ENCODE measurements at regions not wholly inside any gene's neighbourhood (a gene's known extent, or its start where the extent isn't known, plus 50 kb on each side); places are given as distances from the start of the nearest gene placed in this dataset.

DNA sequence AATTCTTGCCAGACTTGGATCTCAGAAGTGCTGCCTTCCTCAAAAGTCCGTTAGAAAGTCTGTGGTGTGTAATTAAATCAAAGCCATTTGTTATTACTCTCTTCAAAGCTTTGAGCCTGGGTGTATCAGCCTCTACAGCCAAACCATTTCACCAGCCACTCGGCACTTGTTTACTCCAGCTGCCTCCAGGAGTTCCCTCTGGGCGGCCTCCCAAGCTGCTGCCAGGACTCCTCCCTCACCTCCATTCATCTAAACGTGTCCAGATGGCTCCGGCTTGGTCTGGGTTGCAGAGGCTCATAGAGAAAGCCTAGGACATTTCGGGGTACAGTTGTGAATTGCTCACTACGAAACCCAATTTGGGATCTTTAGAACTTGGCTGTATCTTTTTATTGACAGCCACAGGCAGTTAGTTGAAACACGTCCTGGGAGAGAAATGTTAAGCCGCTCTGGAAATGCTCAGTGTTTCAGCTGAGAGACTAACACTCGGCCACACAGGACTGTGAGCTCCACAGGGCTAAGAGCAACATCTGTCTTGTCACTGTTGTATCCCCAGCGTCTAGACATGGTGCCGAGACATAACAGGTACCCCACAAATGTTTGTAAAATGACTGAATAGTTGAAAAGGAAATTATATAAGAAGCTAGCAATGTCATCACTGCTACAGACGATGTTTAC is 116.9 kb upstream of the NGF start:
- no peak overlapping the region for H3K27ac ChIP-seq
- peak; percentile 77 for ATAC-seq
- TF ChIP-seq POLR2AphosphoS5 (IDR thresholded peaks at IDR 0.05): peak; percentile 37
- TF ChIP-seq EP300 (IDR thresholded peaks at IDR 0.05): no peak
- TF ChIP-seq POLR2A (IDR thresholded peaks at IDR 0.05): no peak
- no peaks in the 10 kb centered on the region for H3K9me3 ChIP-seq
- H3K27me3 ChIP-seq: no peaks in the 10 kb centered on the region
- peaks cover 0 to 24% (median 0%) of the 10 kb centered on the region in 3 donors for H3K4me1 ChIP-seq
- H3K4me3 ChIP-seq: no peak overlapping the region
- WGBS, 2 donors (ENCODE audit: low coverage in 1 of 2): 22 to 29% methylated on average over 9 of the region's 13 CpGs
- H3K36me3 ChIP-seq: no peaks in the 10 kb centered on the region

DNA sequence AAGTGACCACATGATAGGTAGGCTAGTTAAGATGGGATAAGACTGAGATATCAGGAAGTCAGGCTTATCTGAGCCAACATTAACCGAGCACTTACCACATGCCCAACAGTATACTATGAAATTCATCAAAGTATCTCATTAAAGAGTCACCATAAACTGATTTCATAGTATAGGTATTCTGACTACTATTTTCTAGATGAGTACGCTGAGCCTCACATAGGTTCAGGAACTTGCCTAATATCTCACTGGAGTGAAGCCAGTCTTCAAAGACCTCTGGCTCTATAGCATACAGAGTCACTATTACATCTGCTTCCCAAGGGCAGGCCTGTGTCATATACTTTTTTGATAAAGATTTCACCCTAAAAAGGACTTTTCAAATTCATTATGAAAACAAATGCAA is 115.6 kb upstream of the NGF start:
- TF ChIP-seq, protein P1, sequence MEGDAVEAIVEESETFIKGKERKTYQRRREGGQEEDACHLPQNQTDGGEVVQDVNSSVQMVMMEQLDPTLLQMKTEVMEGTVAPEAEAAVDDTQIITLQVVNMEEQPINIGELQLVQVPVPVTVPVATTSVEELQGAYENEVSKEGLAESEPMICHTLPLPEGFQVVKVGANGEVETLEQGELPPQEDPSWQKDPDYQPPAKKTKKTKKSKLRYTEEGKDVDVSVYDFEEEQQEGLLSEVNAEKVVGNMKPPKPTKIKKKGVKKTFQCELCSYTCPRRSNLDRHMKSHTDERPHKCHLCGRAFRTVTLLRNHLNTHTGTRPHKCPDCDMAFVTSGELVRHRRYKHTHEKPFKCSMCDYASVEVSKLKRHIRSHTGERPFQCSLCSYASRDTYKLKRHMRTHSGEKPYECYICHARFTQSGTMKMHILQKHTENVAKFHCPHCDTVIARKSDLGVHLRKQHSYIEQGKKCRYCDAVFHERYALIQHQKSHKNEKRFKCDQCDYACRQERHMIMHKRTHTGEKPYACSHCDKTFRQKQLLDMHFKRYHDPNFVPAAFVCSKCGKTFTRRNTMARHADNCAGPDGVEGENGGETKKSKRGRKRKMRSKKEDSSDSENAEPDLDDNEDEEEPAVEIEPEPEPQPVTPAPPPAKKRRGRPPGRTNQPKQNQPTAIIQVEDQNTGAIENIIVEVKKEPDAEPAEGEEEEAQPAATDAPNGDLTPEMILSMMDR (IDR thresholded peaks at IDR 0.05): no peak
- TF ChIP-seq EP300 (IDR thresholded peaks at IDR 0.05) (no peak), POLR2AphosphoS5 (IDR thresholded peaks at IDR 0.05) (no peak), POLR2A (IDR thresholded peaks at IDR 0.05) (no peak)
- Histone ChIP-seq H3K9me3 (no peaks in the 10 kb centered on the region), H3K36me3 (no peaks in the 10 kb centered on the region), H3K27ac (no peak overlapping the region), H3K4me3 (no peak overlapping the region), H3K27me3 (no peaks in the 10 kb centered on the region), H3K4me1 (peaks cover 0 to 24% (median 0%) of the 10 kb centered on the region in 3 donors)
- WGBS, 2 donors (ENCODE audit: low coverage in 1 of 2): 97 to 100% methylated on average over 2 of the region's 2 CpGs
- ATAC-seq: no peak

DNA sequence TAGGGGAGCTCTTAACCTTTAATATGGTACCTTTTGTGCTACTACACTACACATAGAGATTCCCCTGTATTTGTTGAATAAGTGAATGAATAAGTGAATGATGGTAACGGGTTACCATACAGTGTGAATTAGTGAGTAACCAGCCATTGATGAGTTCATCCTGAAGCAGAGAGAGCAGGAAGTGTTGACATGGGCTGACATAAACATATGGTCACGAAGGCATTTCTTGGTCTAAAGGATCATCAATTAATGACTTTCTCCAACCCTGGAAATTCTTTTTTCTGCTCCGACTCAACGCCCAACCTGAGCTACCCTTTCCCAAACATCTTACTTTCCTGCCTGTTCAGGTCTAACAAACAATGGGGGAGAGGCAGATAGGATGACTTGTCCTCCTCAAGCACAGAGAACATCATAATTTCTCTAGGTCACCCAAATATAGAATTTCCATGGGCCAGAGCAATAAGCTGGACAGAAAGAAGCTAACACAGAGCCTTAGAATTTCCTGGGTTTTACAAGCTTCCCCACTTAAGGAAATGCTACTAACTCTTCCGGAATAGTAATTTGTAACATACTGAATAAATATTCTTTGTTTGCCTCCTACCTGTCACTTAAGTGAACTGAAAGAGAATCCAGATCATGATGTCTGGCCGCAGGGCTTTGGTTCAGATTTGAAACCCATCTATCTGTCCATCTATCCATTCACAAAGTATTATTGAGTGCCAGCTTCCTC is 114.7 kb upstream of the NGF start:
- Histone ChIP-seq H3K27ac (no peak overlapping the region), H3K9me3 (no peaks in the 10 kb centered on the region), H3K36me3 (no peaks in the 10 kb centered on the region), H3K4me3 (no peak overlapping the region), H3K27me3 (no peaks in the 10 kb centered on the region), H3K4me1 (peaks cover 0 to 24% (median 0%) of the 10 kb centered on the region in 3 donors)
- TF ChIP-seq, protein P1 (IDR thresholded peaks at IDR 0.05): no peak
- no peak for TF ChIP-seq POLR2AphosphoS5 (IDR thresholded peaks at IDR 0.05)
- TF ChIP-seq EP300 (IDR thresholded peaks at IDR 0.05): no peak
- no peak for TF ChIP-seq POLR2A (IDR thresholded peaks at IDR 0.05)
- 94 to 96% methylated on average over 6 of the region's 6 CpGs for WGBS, 2 donors (ENCODE audit: low coverage in 1 of 2)
- no peak for ATAC-seq

DNA sequence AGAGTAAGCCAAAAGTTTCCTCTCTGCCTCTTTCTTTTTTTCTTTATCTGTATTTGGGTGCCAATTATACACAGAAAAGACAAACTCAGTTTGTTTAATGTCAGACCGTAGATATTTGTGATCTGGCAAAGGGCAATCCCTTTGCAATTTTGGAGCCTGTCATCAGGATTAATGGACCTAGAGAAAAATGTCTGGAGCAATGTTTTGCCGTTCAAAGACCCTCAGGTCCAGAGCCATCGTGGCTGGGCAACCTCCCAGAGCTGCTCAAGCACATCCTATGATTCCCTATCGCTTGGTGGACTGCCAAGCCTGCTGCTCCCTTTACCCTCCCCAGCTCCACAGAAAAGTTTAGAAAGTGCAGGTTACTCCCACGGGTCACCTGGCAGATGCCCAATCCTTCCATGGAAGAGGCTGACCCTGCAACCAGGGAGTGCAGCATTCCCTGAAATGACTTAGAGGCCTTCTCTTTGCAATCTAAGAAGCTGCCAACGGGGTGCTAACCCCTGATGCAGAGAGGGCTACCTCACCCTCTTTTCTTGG is 112.5 kb upstream of the NGF start:
- TF ChIP-seq POLR2AphosphoS5 (IDR thresholded peaks at IDR 0.05) (no peak), EP300 (IDR thresholded peaks at IDR 0.05) (no peak), POLR2A (IDR thresholded peaks at IDR 0.05) (no peak)
- TF ChIP-seq, protein P1 (IDR thresholded peaks at IDR 0.05): no peak
- WGBS, 2 donors (ENCODE audit: low coverage in 1 of 2): 34 to 48% methylated on average over 5 of the region's 6 CpGs
- no peak for ATAC-seq

DNA sequence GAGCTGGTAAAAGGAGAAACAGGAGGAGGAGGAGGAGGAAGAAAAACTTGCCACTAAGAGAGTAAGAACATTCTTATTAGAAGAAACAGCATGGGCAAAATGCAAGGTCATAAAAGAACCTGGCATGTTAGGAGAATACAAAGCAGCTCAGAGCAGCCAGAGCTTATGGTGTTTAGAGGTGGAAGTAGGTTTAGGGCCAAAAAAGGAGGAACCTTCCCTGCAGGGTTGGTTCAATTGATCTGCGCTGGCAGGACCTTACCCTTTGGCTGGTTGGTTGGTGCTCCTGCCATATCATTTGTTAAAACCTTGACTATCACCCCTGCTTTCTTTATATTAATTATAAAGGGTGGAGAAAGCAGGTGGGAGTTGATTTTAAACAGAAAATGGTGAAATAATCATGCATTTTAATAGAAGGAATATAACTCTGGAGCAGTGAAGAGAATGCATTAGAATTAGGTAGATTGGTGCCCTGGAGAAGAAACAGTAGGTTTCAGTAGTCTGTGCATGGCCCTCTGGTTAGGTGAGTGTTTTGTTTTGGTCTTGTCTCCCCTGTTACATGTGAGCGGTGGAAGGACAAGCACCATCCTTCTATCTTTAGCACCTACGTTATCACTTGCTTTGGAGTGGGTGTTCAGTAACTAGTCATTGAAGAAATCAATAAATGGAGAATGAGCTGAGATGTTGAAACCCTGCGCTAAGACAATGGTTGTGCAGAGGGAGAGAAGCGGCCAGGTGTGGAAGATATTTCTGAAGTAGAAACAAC is 110.4 kb upstream of the NGF start:
- H3K4me3 ChIP-seq: no peak overlapping the region
- peaks cover 0 to 9% (median 0%) of the 10 kb centered on the region in 3 donors for H3K4me1 ChIP-seq
- H3K9me3 ChIP-seq: no peaks in the 10 kb centered on the region
- no peaks in the 10 kb centered on the region for H3K36me3 ChIP-seq
- H3K27me3 ChIP-seq: no peaks in the 10 kb centered on the region
- 97 to 100% methylated on average over 3 to 5 of the region's 5 CpGs for WGBS, 2 donors (ENCODE audit: low coverage in 1 of 2)
- ATAC-seq: no peak
- TF ChIP-seq, protein P1 (IDR thresholded peaks at IDR 0.05): no peak
- TF ChIP-seq POLR2A (IDR thresholded peaks at IDR 0.05) (no peak), POLR2AphosphoS5 (IDR thresholded peaks at IDR 0.05) (no peak), EP300 (IDR thresholded peaks at IDR 0.05) (no peak)
- no peak overlapping the region for H3K27ac ChIP-seq

More for the DNA sequence above, 112.5 kb upstream of the NGF start:
- no peak overlapping the region for H3K4me3 ChIP-seq
- H3K27me3 ChIP-seq: no peaks in the 10 kb centered on the region
- no peaks in the 10 kb centered on the region for H3K9me3 ChIP-seq
- H3K27ac ChIP-seq: no peak overlapping the region
- H3K36me3 ChIP-seq: no peaks in the 10 kb centered on the region
- peaks cover 0 to 24% (median 0%) of the 10 kb centered on the region in 3 donors for H3K4me1 ChIP-seq
